Stimulated activated memory B cell treated with anti-CD40 and anti-IgM and Interleukin-4, amounts not matched to agents 10 μg/mL and 1 μg/mL and 100 μg/mL, for 72 hours (primary cell): ENCODE measurements at regions not wholly inside any gene's neighbourhood (a gene's known extent, or its start where the extent isn't known, plus 50 kb on each side); places are given as distances from the start of the nearest gene placed in this dataset.
"Not testable (repeated sequence)": the region's sequence is repeated elsewhere in the genome, so short reads cannot be mapped to it uniquely, and the experiment has no call there.

Experiments
- ATAC-seq: fragments of 150-1000 bp; cut with Tn5 transposase; 2 replicates; pipeline ENCODE4 v1.10.0; 2021
- H3K27ac Mint-ChIP-seq: one replicate; pipeline ENCODE4 v1.8.0; 2022; ENCODE audit warnings: mild to moderate bottlenecking, mixed read lengths
- H3K27me3 Mint-ChIP-seq: one replicate; pipeline ENCODE4 v1.8.0; 2022; ENCODE audit warnings: mixed read lengths
- H3K36me3 Mint-ChIP-seq: one replicate; pipeline ENCODE4 v1.8.0; 2022; ENCODE audit warnings: mixed read lengths
- H3K4me1 Mint-ChIP-seq: one replicate; pipeline ENCODE4 v1.8.0; 2022; ENCODE audit warnings: mixed read lengths
- H3K4me3 Mint-ChIP-seq: one replicate; pipeline ENCODE4 v1.8.0; 2022; ENCODE audit warnings: mild to moderate bottlenecking, moderate library complexity, mixed read lengths
- H3K9me3 Mint-ChIP-seq: one replicate; pipeline ENCODE4 v1.8.0; 2022; ENCODE audit warnings: mixed read lengths

DNA sequence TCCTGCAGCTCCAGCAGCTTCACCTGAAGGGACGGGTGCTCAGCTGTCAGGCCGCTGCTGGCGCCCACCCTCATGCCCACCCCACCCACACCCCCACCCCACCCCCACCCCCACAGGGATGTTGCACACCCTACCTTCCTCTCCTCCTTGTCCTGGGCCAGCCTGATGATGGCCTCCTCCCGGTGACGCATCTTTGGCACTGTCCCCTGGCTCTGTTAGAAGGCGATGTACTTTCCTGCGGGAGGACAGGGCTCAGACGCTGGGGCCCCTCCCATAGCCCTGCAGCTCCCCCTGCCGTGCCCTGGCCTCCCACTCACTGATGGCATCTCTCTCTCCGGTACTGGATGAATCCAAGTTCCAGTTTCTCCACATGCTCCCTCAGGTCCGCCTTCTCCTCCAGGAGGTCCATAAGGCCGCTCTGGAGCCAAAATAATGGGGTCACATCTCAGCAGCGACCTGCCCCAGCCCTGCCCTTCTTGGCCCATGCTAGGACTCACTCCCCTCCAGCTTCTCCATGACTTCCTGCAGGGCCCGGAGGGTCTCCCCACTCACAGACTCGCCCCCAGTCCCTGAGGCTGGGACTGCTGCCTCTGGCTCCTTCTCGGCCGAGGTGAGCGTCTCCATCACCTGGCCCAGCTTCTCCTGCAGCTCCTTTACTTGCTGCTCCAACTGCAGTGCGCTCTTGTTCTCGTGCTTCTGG lies 55.2 kb downstream of the GOLGA8B start:
- ATAC-seq, H3K27ac Mint-ChIP-seq, H3K9me3 Mint-ChIP-seq, H3K4me3 Mint-ChIP-seq, H3K27me3 Mint-ChIP-seq, H3K4me1 Mint-ChIP-seq, H3K36me3 Mint-ChIP-seq: not testable (repeated sequence)

DNA sequence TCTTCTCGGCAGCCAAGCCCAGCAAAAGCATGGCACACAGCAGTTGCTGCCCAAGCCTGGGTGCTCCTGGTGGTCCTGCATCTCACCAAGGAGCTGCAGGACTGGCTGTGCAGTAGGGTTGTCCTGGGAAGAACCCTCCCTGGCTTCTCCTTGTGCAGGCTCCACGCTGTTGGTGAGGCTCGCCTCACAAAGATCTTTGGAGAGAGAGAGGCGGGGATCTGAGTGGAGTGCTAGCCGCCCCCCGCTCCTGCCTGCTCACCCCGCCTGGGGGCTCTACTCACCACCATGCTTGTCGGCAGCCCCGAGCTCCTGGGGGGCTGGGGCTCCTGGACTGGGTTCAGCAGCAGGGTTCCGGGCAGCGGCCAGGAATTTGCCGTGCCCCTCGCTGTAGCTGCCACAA lies 55.8 kb downstream of the GOLGA8B start:
- not testable (repeated sequence) for H3K27me3 Mint-ChIP-seq, H3K9me3 Mint-ChIP-seq, ATAC-seq, H3K27ac Mint-ChIP-seq, H3K4me3 Mint-ChIP-seq, H3K36me3 Mint-ChIP-seq, H3K4me1 Mint-ChIP-seq

DNA sequence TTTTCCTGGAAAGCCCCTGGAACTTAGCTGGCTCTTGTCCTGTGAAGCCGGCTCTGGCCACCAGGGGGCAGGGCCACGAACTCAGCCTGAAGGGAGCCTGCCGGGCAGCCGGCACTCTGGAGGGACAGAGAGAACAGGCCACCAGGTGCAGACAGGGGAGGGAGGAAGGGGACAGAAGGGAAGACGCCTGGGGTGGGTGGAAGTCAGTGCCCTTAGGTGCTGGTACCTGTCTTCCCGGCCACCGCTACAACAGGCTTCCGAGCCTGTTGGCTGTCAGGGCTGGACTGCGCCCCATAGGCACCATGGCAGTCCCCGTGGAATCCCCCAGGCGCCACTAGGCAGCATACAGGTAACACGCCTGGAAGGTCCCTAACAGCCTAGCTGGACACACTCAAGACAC lies 59.6 kb downstream of the GOLGA8B start:
- not testable (repeated sequence) for H3K27me3 Mint-ChIP-seq, H3K4me3 Mint-ChIP-seq, H3K36me3 Mint-ChIP-seq, H3K27ac Mint-ChIP-seq, H3K4me1 Mint-ChIP-seq, H3K9me3 Mint-ChIP-seq, ATAC-seq

DNA sequence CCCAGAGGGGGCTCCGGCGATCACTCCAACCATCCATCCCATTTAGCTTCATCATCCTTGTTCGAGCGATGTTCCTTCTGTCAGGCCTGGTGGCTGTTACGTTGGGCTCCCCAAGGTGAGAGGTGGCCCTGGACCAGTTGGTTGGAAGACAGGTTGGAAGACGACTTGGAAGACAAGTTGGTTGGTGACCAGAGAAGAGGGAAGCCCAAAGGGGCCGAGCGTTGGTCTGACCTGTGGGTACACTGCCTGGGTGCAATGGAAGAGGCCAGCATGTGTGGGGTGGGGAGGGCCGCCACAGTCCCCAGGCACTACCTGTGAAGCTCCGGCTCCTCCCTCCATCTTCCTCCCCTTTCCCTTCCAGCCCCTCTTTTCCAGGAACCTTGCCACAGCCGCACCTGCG lies 60.9 kb downstream of the GOLGA8B start:
- not testable (repeated sequence) for H3K36me3 Mint-ChIP-seq, H3K9me3 Mint-ChIP-seq, ATAC-seq, H3K27ac Mint-ChIP-seq, H3K4me3 Mint-ChIP-seq, H3K4me1 Mint-ChIP-seq
- H3K27me3 Mint-ChIP-seq = peaks cover 11% of the 10 kb centered on the region

DNA sequence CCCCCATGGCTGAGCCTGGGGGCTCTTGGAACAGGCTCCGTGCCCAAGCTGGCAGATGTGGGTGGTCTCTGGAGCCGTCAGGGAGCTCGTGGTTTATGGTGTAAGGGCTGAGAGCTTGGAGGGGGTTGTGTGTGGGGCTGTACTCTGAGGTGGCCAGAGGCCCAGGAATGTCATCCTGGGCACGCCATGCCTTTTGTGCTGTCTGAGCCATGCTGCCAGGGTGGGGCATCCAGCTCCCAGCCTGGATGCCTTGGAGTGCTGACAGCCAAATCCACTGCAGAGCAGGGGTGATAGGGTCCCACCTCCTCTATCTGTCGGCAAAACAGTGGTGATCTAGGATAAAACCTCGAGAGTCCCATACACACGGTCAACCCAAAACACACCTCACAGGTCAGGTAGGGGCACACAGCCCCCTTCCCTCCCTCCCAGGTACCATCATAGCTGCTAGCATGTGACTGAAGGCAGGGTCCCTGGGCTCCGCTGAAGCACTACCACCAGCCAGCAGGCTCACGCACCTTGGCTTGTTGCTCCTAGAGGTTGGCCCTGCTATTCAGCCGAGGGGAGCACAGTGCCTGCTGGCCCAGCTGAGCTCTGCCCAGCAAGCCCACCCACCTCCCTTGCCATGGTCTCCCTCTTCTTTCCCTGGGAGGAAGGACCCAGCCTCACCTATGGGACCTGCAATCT lies 61.5 kb downstream of the GOLGA8B start:
- H3K4me3 Mint-ChIP-seq, H3K36me3 Mint-ChIP-seq, H3K4me1 Mint-ChIP-seq, ATAC-seq, H3K9me3 Mint-ChIP-seq, H3K27ac Mint-ChIP-seq: not testable (repeated sequence)
- peaks cover 17% of the 10 kb centered on the region for H3K27me3 Mint-ChIP-seq

DNA sequence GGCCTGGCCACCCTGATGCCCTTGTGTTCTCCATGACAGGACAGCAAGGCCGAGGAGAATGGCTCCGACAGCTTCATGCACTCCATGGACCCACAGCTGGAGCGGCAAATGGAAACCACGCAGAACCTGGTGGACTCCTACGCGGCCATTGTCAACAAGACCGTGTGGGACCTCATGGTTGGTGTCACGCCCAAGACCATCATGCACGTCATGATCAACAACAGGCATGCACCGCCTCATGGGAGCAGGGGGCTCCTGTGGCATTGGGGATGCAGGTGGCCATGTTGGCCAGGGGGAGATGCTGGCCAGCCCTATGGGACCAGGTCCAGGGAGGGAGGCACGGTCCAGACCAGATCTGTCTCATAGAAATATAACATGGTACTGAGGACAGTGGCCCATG lies 62.9 kb downstream of the GOLGA8B start:
- ATAC-seq = no peak
- Mint-ChIP-seq H3K4me3 (no peak overlapping the region), H3K27ac (no peak overlapping the region), H3K9me3 (no peaks in the 10 kb centered on the region), H3K36me3 (no peaks in the 10 kb centered on the region), H3K4me1 (peaks cover 4% of the 10 kb centered on the region), H3K27me3 (peaks cover 30% of the 10 kb centered on the region)

DNA sequence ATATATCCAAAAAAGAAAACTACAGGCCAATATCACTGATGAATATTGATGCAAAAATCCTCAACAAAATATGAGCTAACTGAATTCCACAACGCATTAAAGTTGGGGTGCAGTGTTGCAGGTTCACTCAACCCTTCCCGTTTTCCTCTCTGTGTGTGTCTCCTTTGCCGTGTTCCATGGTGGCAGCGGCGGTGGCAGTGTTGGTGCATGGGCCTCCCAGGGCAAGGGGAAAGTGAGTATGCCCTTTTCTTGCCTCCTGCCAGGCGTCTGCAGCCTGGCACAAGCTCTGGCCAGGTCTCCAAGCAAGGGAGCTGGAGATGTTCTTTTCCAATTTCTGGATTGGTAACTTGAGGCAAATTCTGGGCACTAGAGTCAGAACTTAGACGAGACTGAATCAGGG lies 63.4 kb downstream of the GOLGA8B start:
- not testable (repeated sequence) for H3K9me3 Mint-ChIP-seq, H3K27ac Mint-ChIP-seq, H3K4me3 Mint-ChIP-seq, H3K36me3 Mint-ChIP-seq, ATAC-seq, H3K4me1 Mint-ChIP-seq
- H3K27me3 Mint-ChIP-seq = peaks cover 36% of the 10 kb centered on the region

DNA sequence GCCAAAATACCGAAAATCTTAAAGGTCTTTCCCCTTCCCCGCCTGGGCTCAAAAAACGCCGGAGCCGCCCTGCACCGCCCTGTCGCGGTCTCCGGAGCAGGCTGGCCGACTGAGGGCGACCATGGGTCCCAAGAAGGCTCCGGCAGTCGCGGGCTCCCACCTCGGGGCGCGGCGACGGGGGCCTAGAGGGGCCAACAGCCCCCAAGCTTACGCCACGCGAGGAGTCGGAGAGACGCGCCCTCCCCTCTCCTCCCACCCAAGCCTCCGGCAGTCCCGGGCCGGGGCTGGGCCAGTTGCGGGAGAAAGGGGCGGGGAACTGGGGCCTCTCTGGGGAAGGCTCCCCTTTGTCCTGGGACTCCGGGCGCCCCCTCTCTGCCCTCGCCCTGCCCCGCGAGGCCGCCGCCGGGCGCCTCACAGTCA lies 69.2 kb downstream of the GOLGA8B start:
- H3K9me3 Mint-ChIP-seq = no peaks in the 10 kb centered on the region
- ATAC-seq = peak; percentile 70
- H3K4me3 Mint-ChIP-seq = peak overlapping the region; percentile 83
- peaks cover 30% of the 10 kb centered on the region for H3K4me1 Mint-ChIP-seq
- no peaks in the 10 kb centered on the region for H3K36me3 Mint-ChIP-seq
- peaks cover 81% of the 10 kb centered on the region for H3K27me3 Mint-ChIP-seq
- H3K27ac Mint-ChIP-seq = peak overlapping the region; percentile 63

DNA sequence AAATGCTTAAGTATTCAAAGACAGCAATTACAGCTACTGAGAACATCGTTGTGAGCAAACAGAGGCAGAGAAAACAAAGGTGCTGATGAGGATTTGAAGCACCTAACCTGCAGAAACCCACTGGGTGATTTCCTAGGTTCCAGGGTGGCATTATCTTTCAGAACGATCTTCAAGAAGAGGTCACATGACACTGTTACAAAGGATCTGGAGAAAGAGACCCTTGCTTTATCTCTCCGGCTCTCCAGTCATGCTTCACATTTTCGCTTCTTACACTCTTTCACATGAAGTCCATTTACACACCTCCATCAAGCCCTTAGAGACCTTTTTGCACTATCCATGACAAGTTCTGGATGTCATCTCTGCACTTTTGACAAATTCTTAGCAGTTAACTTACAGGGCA lies 70.8 kb downstream of the GOLGA8B start:
- no peak for ATAC-seq
- Mint-ChIP-seq H3K27ac (no peak overlapping the region), H3K4me3 (no peak overlapping the region), H3K9me3 (no peaks in the 10 kb centered on the region), H3K4me1 (peaks cover 30% of the 10 kb centered on the region), H3K27me3 (peaks cover 70% of the 10 kb centered on the region), H3K36me3 (no peaks in the 10 kb centered on the region)

DNA sequence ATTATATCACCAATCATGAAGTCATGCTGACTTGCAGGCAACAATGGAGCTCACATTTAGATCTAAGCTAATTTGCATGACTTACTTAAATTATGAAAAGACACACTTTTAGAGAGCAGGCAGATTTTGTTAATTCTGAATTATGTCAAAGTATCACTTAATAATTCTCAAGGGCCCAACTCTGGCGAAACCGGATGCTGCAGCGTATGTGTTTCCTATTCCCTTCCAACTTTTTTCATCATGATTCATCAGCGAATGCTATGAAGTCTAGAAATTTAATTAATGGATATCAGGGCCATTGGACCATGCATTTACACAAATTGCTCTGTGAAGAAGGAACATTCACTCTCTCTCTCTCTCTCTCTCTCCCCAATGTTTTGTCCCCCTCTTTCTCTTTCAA lies 63.5 kb upstream of the GOLGA8A start:
- Mint-ChIP-seq H3K4me3 (no peak overlapping the region), H3K27ac (no peak overlapping the region), H3K9me3 (no peaks in the 10 kb centered on the region), H3K36me3 (no peaks in the 10 kb centered on the region), H3K4me1 (peaks cover 1% of the 10 kb centered on the region), H3K27me3 (peaks cover 49% of the 10 kb centered on the region)
- ATAC-seq = no peak

DNA sequence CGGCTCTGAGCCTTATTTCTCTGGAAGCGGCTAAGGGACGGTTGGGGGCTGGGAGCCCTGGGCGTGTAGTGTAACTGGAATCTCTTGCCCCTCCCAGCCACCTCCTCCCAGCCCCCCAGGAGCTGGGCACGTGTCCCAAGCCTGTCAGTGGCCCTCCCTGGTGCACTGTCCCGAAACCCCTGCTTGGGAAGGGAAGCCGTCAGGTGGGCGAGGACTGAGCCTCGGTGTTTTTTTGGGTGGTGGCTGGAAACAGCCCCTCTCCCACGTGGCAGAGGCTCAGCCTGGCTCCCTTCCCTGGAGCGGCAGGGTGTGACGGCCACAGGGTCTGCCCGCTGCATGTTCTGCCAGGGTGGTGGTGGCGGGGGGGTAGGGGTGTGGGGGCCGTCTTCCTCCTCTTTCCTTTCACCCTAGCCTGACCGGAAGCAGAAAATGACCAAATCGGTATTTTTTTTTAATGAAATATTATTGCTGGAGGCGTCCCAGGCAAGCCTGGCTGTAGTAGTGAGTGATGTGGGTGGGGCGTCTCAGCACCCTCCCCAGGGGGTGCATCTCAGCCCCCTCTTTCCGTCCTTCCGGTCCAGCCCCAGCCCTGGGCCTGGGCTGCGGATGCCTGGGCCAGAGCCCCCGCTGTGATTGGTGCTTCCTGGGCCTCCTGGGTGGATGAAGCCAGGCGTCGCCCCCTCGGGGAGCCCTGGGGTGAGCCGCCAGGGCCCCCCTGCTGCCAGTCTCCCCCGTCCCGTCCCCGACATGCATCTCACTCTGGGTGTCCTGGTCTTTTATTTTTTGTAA lies 58.8 kb upstream of the GOLGA8A start:
- no peak overlapping the region for H3K27ac Mint-ChIP-seq
- no peaks in the 10 kb centered on the region for H3K36me3 Mint-ChIP-seq

DNA sequence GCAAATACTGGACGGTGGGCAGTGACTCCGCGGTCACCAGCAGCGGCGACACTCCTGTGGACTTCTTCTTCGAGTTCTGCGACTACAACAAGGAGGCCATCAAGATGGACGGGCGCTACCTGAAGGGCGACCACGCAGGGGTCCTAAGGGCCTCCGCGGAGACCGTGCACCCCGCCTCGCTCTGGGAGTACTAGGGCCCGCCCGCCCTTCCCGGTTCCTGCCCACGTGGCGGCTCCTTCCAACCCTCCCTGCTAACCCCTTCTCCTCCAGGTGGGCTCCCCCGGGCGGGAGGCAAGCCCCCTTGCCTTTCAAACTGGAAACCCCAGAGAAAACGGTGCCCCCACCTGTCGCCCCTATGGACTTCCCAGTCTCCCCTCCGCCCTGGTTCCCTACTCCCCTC lies 58.1 kb upstream of the GOLGA8A start:
- not testable (repeated sequence) for H3K4me3 Mint-ChIP-seq, H3K27ac Mint-ChIP-seq, H3K36me3 Mint-ChIP-seq, H3K9me3 Mint-ChIP-seq
- Mint-ChIP-seq H3K27me3 (peaks cover 64% of the 10 kb centered on the region), H3K4me1 (peaks cover 10% of the 10 kb centered on the region)
- peak; percentile 31 for ATAC-seq

More for the DNA sequence above, 58.8 kb upstream of the GOLGA8A start:
- peaks cover 10% of the 10 kb centered on the region for H3K4me1 Mint-ChIP-seq
- ATAC-seq = peak; percentile 24
- no peak overlapping the region for H3K4me3 Mint-ChIP-seq
- H3K27me3 Mint-ChIP-seq = peaks cover 58% of the 10 kb centered on the region
- H3K9me3 Mint-ChIP-seq = peaks cover 4% of the 10 kb centered on the region

DNA sequence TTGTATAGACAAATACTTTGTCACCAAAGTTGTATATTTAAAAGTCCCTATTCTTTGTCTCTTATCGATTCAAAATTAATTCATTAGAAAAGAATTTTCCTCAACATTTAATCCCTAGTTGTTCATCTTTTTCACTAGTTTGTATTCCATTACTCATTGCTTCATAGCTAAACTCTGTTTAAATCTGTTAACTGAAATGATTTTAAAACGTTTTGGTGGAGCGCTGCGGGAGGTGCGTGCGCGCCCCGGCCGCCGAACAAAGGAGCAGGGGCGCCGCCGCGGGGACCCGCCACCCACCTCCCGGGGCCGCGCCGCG lies 56.4 kb upstream of the GOLGA8A start:
- H3K4me3 Mint-ChIP-seq = no peak overlapping the region
- no peaks in the 10 kb centered on the region for H3K36me3 Mint-ChIP-seq
- H3K27ac Mint-ChIP-seq = no peak overlapping the region
- ATAC-seq = no peak
- peaks cover 60% of the 10 kb centered on the region for H3K27me3 Mint-ChIP-seq
- H3K4me1 Mint-ChIP-seq = peaks cover 10% of the 10 kb centered on the region
- peaks cover 4% of the 10 kb centered on the region for H3K9me3 Mint-ChIP-seq

DNA sequence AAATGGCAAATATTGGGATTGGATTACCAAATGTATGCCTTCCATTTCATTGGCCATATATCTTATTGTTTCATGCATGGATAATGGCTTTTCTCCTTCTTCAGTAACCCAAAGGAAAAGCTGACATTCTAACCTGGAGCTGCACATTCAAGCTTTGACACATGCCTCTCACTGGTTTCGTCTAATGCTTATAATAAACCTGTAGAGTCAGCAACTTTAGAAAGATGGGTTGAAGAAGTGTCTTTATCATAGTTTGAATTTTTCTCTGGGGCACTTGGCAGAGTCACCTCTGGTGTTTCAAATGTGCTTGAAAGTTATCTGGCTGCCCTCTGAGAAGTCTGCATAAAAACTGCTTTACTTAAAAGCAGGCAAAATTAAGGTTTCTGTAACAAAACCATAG lies 55.4 kb upstream of the GOLGA8A start:
- peaks cover 10% of the 10 kb centered on the region for H3K4me1 Mint-ChIP-seq
- H3K27ac Mint-ChIP-seq = no peak overlapping the region
- peaks cover 65% of the 10 kb centered on the region for H3K27me3 Mint-ChIP-seq
- H3K4me3 Mint-ChIP-seq = no peak overlapping the region
- no peak for ATAC-seq
- H3K9me3 Mint-ChIP-seq = peaks cover 4% of the 10 kb centered on the region
- H3K36me3 Mint-ChIP-seq = no peaks in the 10 kb centered on the region

DNA sequence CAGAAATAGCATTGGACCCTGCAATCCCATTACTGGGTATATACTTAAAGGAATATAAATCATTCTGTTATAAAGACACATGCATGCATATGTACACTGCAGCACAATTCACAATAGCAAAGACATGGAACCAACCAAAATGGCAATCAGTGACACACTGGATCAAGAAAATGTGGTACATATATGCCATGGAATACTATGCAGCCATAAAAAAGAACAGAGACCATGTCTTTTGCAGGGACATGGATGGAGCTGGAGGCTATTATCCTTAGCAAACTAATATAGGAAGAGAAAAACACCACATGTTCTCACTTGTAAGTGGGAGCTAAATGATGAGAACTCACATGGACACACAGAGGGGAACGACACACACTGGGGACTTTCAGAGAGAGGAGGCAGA lies 53.9 kb upstream of the GOLGA8A start:
- not testable (repeated sequence) for H3K36me3 Mint-ChIP-seq, H3K9me3 Mint-ChIP-seq, H3K27ac Mint-ChIP-seq, H3K4me3 Mint-ChIP-seq, ATAC-seq
- H3K4me1 Mint-ChIP-seq = peaks cover 10% of the 10 kb centered on the region
- H3K27me3 Mint-ChIP-seq = peaks cover 62% of the 10 kb centered on the region
